ENCODE measurements at regions not wholly inside any gene's neighbourhood (a gene's known extent, or its start where the extent isn't known, plus 50 kb on each side); places are given as distances from the start of the nearest gene placed in this dataset.

DNA sequence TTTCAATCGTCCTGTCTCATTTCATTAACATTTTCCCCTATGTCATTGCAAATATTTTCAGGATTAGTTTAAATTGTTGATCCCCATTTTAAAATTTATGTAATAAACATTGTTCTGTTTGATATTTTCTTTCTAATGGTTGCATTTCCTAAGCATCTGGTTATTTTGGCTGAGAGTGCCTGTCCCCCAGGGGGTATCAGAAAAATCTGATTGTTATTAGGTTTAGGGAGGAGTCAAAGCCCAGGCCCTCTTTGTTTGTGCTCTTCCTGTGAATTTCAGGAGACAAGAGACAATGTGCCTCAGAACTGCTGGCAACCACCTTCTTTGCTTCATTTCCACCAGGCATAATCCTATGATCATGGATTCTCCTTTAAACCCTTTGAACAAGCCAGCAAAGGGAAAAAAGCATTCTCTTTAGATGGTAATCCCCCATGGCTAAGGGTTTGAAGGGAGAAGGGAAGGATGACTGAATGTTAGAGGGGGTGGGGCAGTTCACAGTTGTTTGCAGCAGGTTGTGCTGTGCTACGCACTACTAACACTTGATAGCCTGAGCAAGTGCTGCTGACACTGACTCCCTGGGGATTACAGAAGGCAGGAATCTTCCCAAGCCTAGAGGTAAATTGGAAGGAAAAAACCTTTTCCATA, 462.4 kb upstream of the LRRC4C start:
- Histone ChIP-seq H3K27me3 (no peaks in the 10 kb centered on the region), H3K36me3 (replicated peaks in 1 of 2; ENCODE audit: insufficient read depth in 1 of 2, low read depth in 2 of 2) (no peaks in the 10 kb centered on the region), H3K4me1 (no peaks in the 10 kb centered on the region), H3K9me3 (no peaks in the 10 kb centered on the region), H3K27ac (no peak overlapping the region), H3K4me3 (no peak overlapping the region)
- 29 to 34% methylated on average over 2 of the region's 2 CpGs for WGBS, 2 donors
- no peak for ATAC-seq
- intact Hi-C loops (cut with DNase I): no loop called here
- TF ChIP-seq, protein P1, sequence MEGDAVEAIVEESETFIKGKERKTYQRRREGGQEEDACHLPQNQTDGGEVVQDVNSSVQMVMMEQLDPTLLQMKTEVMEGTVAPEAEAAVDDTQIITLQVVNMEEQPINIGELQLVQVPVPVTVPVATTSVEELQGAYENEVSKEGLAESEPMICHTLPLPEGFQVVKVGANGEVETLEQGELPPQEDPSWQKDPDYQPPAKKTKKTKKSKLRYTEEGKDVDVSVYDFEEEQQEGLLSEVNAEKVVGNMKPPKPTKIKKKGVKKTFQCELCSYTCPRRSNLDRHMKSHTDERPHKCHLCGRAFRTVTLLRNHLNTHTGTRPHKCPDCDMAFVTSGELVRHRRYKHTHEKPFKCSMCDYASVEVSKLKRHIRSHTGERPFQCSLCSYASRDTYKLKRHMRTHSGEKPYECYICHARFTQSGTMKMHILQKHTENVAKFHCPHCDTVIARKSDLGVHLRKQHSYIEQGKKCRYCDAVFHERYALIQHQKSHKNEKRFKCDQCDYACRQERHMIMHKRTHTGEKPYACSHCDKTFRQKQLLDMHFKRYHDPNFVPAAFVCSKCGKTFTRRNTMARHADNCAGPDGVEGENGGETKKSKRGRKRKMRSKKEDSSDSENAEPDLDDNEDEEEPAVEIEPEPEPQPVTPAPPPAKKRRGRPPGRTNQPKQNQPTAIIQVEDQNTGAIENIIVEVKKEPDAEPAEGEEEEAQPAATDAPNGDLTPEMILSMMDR (IDR thresholded peaks at IDR 0.05): no peak
- TF ChIP-seq POLR2A (IDR thresholded peaks at IDR 0.05): no peak
- DNase-seq: no peak

GRCh38 chr11:41926339-41926738, 466.9 kb upstream of the LRRC4C start:
- Histone ChIP-seq H3K4me3 (no peak overlapping the region), H3K27me3 (no peaks in the 10 kb centered on the region), H3K9me3 (no peaks in the 10 kb centered on the region), H3K27ac (no peak overlapping the region), H3K36me3 (replicated peaks in 1 of 2; ENCODE audit: insufficient read depth in 1 of 2, low read depth in 2 of 2) (no peaks in the 10 kb centered on the region), H3K4me1 (no peaks in the 10 kb centered on the region)
- no peak for DNase-seq
- ATAC-seq: no peak
- intact Hi-C loops (cut with DNase I): no loop called here
- TF ChIP-seq POLR2A (IDR thresholded peaks at IDR 0.05): no peak
- TF ChIP-seq, protein P1 (IDR thresholded peaks at IDR 0.05): no peak
- WGBS, 2 donors: 37 to 47% methylated on average over 4 of the region's 4 CpGs

DNA sequence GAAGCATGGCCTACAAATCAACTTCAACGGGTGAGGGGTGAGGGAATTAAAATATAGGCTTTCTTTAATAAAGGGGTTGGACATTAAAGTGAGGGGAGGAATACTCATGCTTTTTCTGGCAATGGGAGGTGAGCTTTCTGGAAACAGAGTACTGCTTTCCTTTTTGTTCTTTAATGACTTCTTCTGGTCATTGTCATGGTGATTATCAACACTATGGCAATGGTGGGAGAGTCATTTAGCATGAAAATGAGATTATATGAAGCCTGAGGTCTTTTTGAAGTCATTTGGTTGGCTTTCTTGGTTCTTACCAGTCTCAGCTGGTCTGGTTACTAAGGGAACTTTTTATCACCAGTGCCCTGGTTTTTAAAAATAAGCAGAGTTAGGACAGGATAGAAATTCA, 475.8 kb upstream of the LRRC4C start:
- Histone ChIP-seq H3K9me3 (no peaks in the 10 kb centered on the region), H3K27ac (no peak overlapping the region), H3K4me1 (no peaks in the 10 kb centered on the region), H3K27me3 (no peaks in the 10 kb centered on the region), H3K4me3 (no peak overlapping the region), H3K36me3 (replicated peaks in 1 of 2; ENCODE audit: insufficient read depth in 1 of 2, low read depth in 2 of 2) (no peaks in the 10 kb centered on the region)
- ATAC-seq (no peak), DNase-seq (no peak)
- no peak for TF ChIP-seq POLR2A (IDR thresholded peaks at IDR 0.05)
- TF ChIP-seq, protein P1 (IDR thresholded peaks at IDR 0.05): no peak
- intact Hi-C loops (cut with DNase I): no loop called here
- 24 to 38% methylated on average over 1 of the region's 1 CpG for WGBS, 2 donors

- no peaks in the 10 kb centered on the region for H3K9me3 ChIP-seq
- 65 to 71% methylated on average over 1 of the region's 1 CpG for WGBS, 2 donors
Observed at GRCh38 chr11:41935795-41936194, 476.3 kb upstream of the LRRC4C start.

More at GRCh38 chr11:41935795-41936194, 476.3 kb upstream of the LRRC4C start:
- no peak overlapping the region for H3K4me3 ChIP-seq
- H3K4me1 ChIP-seq: no peaks in the 10 kb centered on the region
- H3K27me3 ChIP-seq: no peaks in the 10 kb centered on the region
- no peak for TF ChIP-seq POLR2A (IDR thresholded peaks at IDR 0.05)
- TF ChIP-seq, protein P1 (IDR thresholded peaks at IDR 0.05): no peak
- no peak for DNase-seq
- no peaks in the 10 kb centered on the region for H3K36me3 ChIP-seq (replicated peaks in 1 of 2; ENCODE audit: insufficient read depth in 1 of 2, low read depth in 2 of 2)
- no peak overlapping the region for H3K27ac ChIP-seq
- no peak for ATAC-seq
- intact Hi-C loops (cut with DNase I): no loop called here
